HEK293 (cell line): ENCODE measurements at regions not wholly inside any gene's neighbourhood (a gene's known extent, or its start where the extent isn't known, plus 50 kb on each side); places are given as distances from the start of the nearest gene placed in this dataset.

ENCODE experiments used
- CTCF ChIP-seq: fragments of 450-650 bp; formaldehyde crosslinking; IDR thresholded peaks from 2 replicates; pipeline ENCODE4 v1.5.1; 2016; ENCODE audit warnings: missing biosample characterization, missing genetic modification characterization
- PRDM1 ChIP-seq: fragments of 450-650 bp; formaldehyde crosslinking; IDR thresholded peaks from 2 replicates; pipeline ENCODE4; 2016; ENCODE audit warnings: missing biosample characterization, missing genetic modification characterization
- REST ChIP-seq: fragments of 450-650 bp; formaldehyde crosslinking; IDR thresholded peaks from 2 replicates; pipeline ENCODE4 v1.5.1; 2016; ENCODE audit warnings: missing biosample characterization, missing genetic modification characterization
- ZBTB10 ChIP-seq: fragments of 450-650 bp; formaldehyde crosslinking; IDR thresholded peaks from 2 replicates; pipeline ENCODE4 v1.5.1; 2016; ENCODE audit warnings: missing biosample characterization, missing genetic modification characterization
- ZBTB8A ChIP-seq: fragments of 450-650 bp; formaldehyde crosslinking; IDR thresholded peaks from 2 replicates; pipeline ENCODE4 v1.5.1; 2016; ENCODE audit warnings: missing biosample characterization, missing genetic modification characterization
- ZNF274 ChIP-seq, 2 experiments: fragments of 200-500 bp in 1 of 2; fragments of 450-650 bp in 1 of 2; sonication (Bioruptor generic) in 1 of 2; formaldehyde crosslinking in 1 of 2; IDR thresholded peaks; 2 replicates each; pipeline versions ENCODE4 v1.5.1 to v1.6.1; 2014 to 2016; ENCODE audit warnings: borderline replicate concordance in 1 of 2, inconsistent platforms in 1 of 2, low read length in 1 of 2, missing biosample characterization in 1 of 2, missing genetic modification characterization in 1 of 2
- ZNF324 ChIP-seq: fragments of 450-650 bp; formaldehyde crosslinking; IDR thresholded peaks from 2 replicates; pipeline ENCODE4 v1.5.1; 2016; ENCODE audit warnings: missing biosample characterization, missing genetic modification characterization
- TF ChIP-seq, protein P1 (sequence below): fragments of 450-650 bp; formaldehyde crosslinking; optimal IDR thresholded peaks from 2 replicates; pipeline ENCODE3; 2016; ENCODE audit warnings: missing biosample characterization, mild to moderate bottlenecking, missing genetic modification characterization

GRCh38 chr2:116733699-116734098, 1080.8 kb upstream of the DDX18 start:
- TF ChIP-seq CTCF: no peak
- no peak for TF ChIP-seq REST
- no peak for TF ChIP-seq ZNF324 (tag by site-specific recombination)
- no peak for TF ChIP-seq ZBTB10
- no peak for TF ChIP-seq PRDM1 (tag by site-specific recombination)
- no peak for TF ChIP-seq ZBTB8A (tag by site-specific recombination)
- TF ChIP-seq, protein P1, sequence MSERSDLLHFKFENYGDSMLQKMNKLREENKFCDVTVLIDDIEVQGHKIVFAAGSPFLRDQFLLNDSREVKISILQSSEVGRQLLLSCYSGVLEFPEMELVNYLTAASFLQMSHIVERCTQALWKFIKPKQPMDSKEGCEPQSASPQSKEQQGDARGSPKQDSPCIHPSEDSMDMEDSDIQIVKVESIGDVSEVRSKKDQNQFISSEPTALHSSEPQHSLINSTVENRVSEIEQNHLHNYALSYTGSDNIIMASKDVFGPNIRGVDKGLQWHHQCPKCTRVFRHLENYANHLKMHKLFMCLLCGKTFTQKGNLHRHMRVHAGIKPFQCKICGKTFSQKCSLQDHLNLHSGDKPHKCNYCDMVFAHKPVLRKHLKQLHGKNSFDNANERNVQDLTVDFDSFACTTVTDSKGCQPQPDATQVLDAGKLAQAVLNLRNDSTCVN: no peak
- TF ChIP-seq ZNF274 (IDR thresholded peaks at IDR 0.05; ENCODE audit: low read length): no peak
- no peak for TF ChIP-seq ZNF274 (tag by site-specific recombination; IDR thresholded peaks at IDR 0.05; ENCODE audit: borderline replicate concordance)
